C4-2B (cell line): ENCODE measurements at regions not wholly inside any gene's neighbourhood (a gene's known extent, or its start where the extent isn't known, plus 50 kb on each side); places are given as distances from the start of the nearest gene placed in this dataset.

Source experiments
- CTCF ChIP-seq: fragments of 450-650 bp; conservative IDR thresholded peaks from 2 replicates; pipeline ENCODE4 v1.5.1; 2017; ENCODE audit warnings: mild to moderate bottlenecking
- ZFX ChIP-seq: fragments of 450-650 bp; IDR thresholded peaks from 2 replicates; pipeline ENCODE4 v1.6.1; 2017

GRCh38 chr14:94868772-94869072 lies 98.8 kb upstream of the GSC start:
- TF ChIP-seq CTCF = no peak
- no peak for TF ChIP-seq ZFX
